Astrocyte (in vitro differentiated cells and primary cell): ENCODE measurements at regions not wholly inside any gene's neighbourhood (a gene's known extent, or its start where the extent isn't known, plus 50 kb on each side); places are given as distances from the start of the nearest gene placed in this dataset.

Experiments used
- DNase-seq: peaks from one replicate; pipeline ENCODE4 v3.0.0-alpha.2; 2010; ENCODE audit warnings: low read depth
- FAIRE-seq: peaks from 2 replicates; lab custom pipeline; 2011; peaks lifted over from hg19 to GRCh38; lab: Jason Lieb, UNC
- H2AFZ ChIP-seq: 2 replicates; pipeline ENCODE4 v1.6.0; 2012; ENCODE audit warnings: low read depth, low read length, inconsistent platforms
- H3K27ac ChIP-seq: 2 replicates; pipeline ENCODE4 v1.5.1; 2011; ENCODE audit warnings: low read depth, low read length, inconsistent platforms
- H3K27me3 ChIP-seq: 2 replicates; pipeline ENCODE4 v1.6.0; 2011; ENCODE audit warnings: low read length, inconsistent platforms; ENCODE audit not compliant: insufficient read depth
- H3K36me3 ChIP-seq: 2 replicates; pipeline ENCODE4 v1.5.1; 2011; ENCODE audit warnings: low read length, inconsistent platforms; ENCODE audit not compliant: insufficient read depth
- H3K4me1 ChIP-seq: 2 replicates; pipeline ENCODE4 v1.5.1; 2011; ENCODE audit warnings: low read length, inconsistent platforms; ENCODE audit not compliant: insufficient read depth
- H3K4me2 ChIP-seq: 2 replicates; pipeline ENCODE4 v1.6.0; 2012; ENCODE audit warnings: low read length, inconsistent platforms
- H3K4me3 ChIP-seq: 2 replicates; pipeline ENCODE4 v1.5.1; 2011; ENCODE audit warnings: low read depth, mild to moderate bottlenecking, low read length, inconsistent platforms; ENCODE audit not compliant: insufficient read depth
- H3K79me2 ChIP-seq: 2 replicates; pipeline ENCODE4 v1.6.0; 2012; ENCODE audit warnings: mild to moderate bottlenecking, low read length, inconsistent platforms; ENCODE audit not compliant: insufficient read depth
- H3K9ac ChIP-seq: 2 replicates; pipeline ENCODE4 v1.6.0; 2012; ENCODE audit warnings: mild to moderate bottlenecking, low read length, inconsistent platforms
- H3K9me3 ChIP-seq: 2 replicates; pipeline ENCODE4 v1.5.1; 2012; ENCODE audit warnings: low read depth, mild to moderate bottlenecking, low read length, inconsistent platforms; ENCODE audit not compliant: insufficient read depth
- H4K20me1 ChIP-seq: 2 replicates; pipeline ENCODE4 v1.6.0; 2012; ENCODE audit warnings: low read length, inconsistent platforms; ENCODE audit not compliant: insufficient read depth
- H3K27ac Mint-ChIP-seq: one replicate; pipeline ENCODE4 v1.8.0; 2021; ENCODE audit warnings: mild to moderate bottlenecking, mixed read lengths; ENCODE audit not compliant: unreplicated experiment
- H3K27me3 Mint-ChIP-seq: one replicate; pipeline ENCODE4 v1.8.0; 2021; ENCODE audit warnings: low read depth, mixed read lengths; ENCODE audit not compliant: unreplicated experiment
- H3K36me3 Mint-ChIP-seq: one replicate; pipeline ENCODE4 v1.8.0; 2021; ENCODE audit warnings: low read depth, mixed read lengths; ENCODE audit not compliant: unreplicated experiment
- H3K4me1 Mint-ChIP-seq: one replicate; pipeline ENCODE4 v1.8.0; 2021; ENCODE audit warnings: low read depth, mixed read lengths; ENCODE audit not compliant: unreplicated experiment
- H3K4me3 Mint-ChIP-seq: one replicate; pipeline ENCODE4 v1.8.0; 2021; ENCODE audit warnings: mild to moderate bottlenecking, moderate library complexity, mixed read lengths; ENCODE audit not compliant: unreplicated experiment
- H3K9me3 Mint-ChIP-seq: one replicate; pipeline ENCODE4 v1.8.0; 2021; ENCODE audit warnings: mild to moderate bottlenecking, mixed read lengths; ENCODE audit not compliant: unreplicated experiment
- EZH2 ChIP-seq: IDR thresholded peaks from 2 replicates; pipeline ENCODE4 v1.6.1; 2012; ENCODE audit warnings: mild to moderate bottlenecking, low read length, inconsistent platforms; ENCODE audit not compliant: insufficient read depth
- TF ChIP-seq, protein P1 (sequence below): IDR thresholded peaks from 2 replicates; pipeline ENCODE4 v1.5.1; 2011; ENCODE audit warnings: low read depth, mild to moderate bottlenecking, inconsistent platforms, low read length, moderate library complexity; ENCODE audit not compliant: insufficient read depth

- no peaks in the 10 kb centered on the region for H3K36me3 Mint-ChIP-seq
- Histone ChIP-seq H3K4me1 (no peaks in the 10 kb centered on the region), H3K4me3 (no peak overlapping the region), H3K9me3 (peaks cover 4% of the 10 kb centered on the region), H3K79me2 (no peaks in the 10 kb centered on the region), H4K20me1 (no peaks in the 10 kb centered on the region), H3K36me3 (no peaks in the 10 kb centered on the region), H3K4me2 (no peak overlapping the region), H3K27ac (no peak overlapping the region), H3K9ac (no peak overlapping the region), H3K27me3 (no peaks in the 10 kb centered on the region), H2AFZ (no peak overlapping the region)
- no peak overlapping the region for H3K27ac Mint-ChIP-seq
- no peaks in the 10 kb centered on the region for H3K9me3 Mint-ChIP-seq
- no peak for DNase-seq
- no peak overlapping the region for H3K4me3 Mint-ChIP-seq
- TF ChIP-seq, protein P1, sequence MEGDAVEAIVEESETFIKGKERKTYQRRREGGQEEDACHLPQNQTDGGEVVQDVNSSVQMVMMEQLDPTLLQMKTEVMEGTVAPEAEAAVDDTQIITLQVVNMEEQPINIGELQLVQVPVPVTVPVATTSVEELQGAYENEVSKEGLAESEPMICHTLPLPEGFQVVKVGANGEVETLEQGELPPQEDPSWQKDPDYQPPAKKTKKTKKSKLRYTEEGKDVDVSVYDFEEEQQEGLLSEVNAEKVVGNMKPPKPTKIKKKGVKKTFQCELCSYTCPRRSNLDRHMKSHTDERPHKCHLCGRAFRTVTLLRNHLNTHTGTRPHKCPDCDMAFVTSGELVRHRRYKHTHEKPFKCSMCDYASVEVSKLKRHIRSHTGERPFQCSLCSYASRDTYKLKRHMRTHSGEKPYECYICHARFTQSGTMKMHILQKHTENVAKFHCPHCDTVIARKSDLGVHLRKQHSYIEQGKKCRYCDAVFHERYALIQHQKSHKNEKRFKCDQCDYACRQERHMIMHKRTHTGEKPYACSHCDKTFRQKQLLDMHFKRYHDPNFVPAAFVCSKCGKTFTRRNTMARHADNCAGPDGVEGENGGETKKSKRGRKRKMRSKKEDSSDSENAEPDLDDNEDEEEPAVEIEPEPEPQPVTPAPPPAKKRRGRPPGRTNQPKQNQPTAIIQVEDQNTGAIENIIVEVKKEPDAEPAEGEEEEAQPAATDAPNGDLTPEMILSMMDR = no peak
- no peaks in the 10 kb centered on the region for H3K27me3 Mint-ChIP-seq
- no peak for FAIRE-seq
- H3K4me1 Mint-ChIP-seq = no peaks in the 10 kb centered on the region
These were observed 447.6 kb upstream of the SEL1L start for GRCh38 chr14:81981307-81981675.

GRCh38 chr14:81982046-81982445, 448.4 kb upstream of the SEL1L start:
- TF ChIP-seq, protein P1 = no peak
- TF ChIP-seq EZH2 = no peak
- no peaks in the 10 kb centered on the region for H3K36me3 ChIP-seq
- no peaks in the 10 kb centered on the region for H3K27me3 ChIP-seq
- Mint-ChIP-seq H3K4me3 (no peak overlapping the region), H3K27me3 (no peaks in the 10 kb centered on the region), H3K9me3 (no peaks in the 10 kb centered on the region), H3K27ac (no peak overlapping the region), H3K36me3 (no peaks in the 10 kb centered on the region), H3K4me1 (no peaks in the 10 kb centered on the region)
- no peak overlapping the region for H3K4me2 ChIP-seq
- no peak overlapping the region for H3K27ac ChIP-seq
- H3K4me3 ChIP-seq = no peak overlapping the region
- H3K79me2 ChIP-seq = no peaks in the 10 kb centered on the region
- DNase-seq (no peak), FAIRE-seq (no peak)
- no peaks in the 10 kb centered on the region for H3K4me1 ChIP-seq
- H4K20me1 ChIP-seq = no peaks in the 10 kb centered on the region
- H2AFZ ChIP-seq = no peak overlapping the region
- H3K9me3 ChIP-seq = peaks cover 4% of the 10 kb centered on the region
- H3K9ac ChIP-seq = no peak overlapping the region

DNA sequence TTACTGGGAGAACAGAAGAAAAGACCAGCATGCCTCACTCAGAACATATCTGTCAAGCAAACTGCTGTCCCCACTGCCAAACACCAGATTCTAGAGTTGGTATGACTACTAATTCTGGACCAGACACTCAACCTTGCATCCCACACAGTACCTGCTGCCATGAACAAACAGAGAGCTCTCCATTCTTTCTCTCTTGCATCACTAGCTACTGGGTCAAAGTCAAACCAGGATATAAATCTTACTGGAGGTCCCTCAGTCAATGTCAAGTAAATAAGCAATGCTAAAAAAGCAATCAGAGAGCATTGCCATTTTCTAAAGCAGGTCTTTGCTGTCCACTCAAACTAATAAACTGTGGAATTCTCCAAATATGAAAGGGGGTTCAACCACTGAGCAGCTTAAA, 452.4 kb upstream of the SEL1L start:
- H3K27me3 ChIP-seq = no peaks in the 10 kb centered on the region
- no peaks in the 10 kb centered on the region for H4K20me1 ChIP-seq
- H3K9ac ChIP-seq = no peak overlapping the region
- Mint-ChIP-seq H3K27ac (no peak overlapping the region), H3K36me3 (no peaks in the 10 kb centered on the region), H3K9me3 (no peaks in the 10 kb centered on the region), H3K4me3 (no peak overlapping the region), H3K27me3 (no peaks in the 10 kb centered on the region), H3K4me1 (no peaks in the 10 kb centered on the region)
- H3K4me1 ChIP-seq = no peaks in the 10 kb centered on the region
- H3K79me2 ChIP-seq = no peaks in the 10 kb centered on the region
- no peaks in the 10 kb centered on the region for H3K36me3 ChIP-seq
- DNase-seq (no peak), FAIRE-seq (no peak)
- H3K27ac ChIP-seq = no peak overlapping the region
- no peak overlapping the region for H3K4me3 ChIP-seq
- no peak overlapping the region for H3K4me2 ChIP-seq
- TF ChIP-seq, protein P1 = no peak
- no peak for TF ChIP-seq EZH2
- peaks cover 4% of the 10 kb centered on the region for H3K9me3 ChIP-seq
- no peak overlapping the region for H2AFZ ChIP-seq
